ENCODE measurements at regions not wholly inside any gene's neighbourhood (a gene's known extent, or its start where the extent isn't known, plus 50 kb on each side); places are given as distances from the start of the nearest gene placed in this dataset.

DNA sequence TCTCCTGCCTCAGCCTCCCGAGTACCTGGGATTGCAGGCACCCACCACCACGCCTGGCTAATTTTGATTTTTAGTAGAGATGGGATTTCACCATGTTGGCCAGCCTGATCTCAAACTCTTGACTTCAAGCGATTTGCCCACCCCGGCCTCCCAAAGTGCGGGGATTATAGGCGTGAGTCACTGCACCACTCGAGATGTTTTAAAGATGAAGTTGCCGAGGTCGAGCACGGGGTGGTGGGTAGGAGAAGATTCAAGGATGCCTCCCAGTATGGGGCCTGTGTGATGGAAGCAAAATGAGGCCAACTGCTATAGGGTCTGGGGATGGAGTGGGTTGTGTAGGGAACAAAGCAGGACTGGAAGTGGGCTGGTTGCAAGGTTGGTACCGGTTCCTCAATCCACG, 245.2 kb downstream of the MN1 start:
- H3K9me3 ChIP-seq (ENCODE audit: low read depth, low read length, poor library complexity, severe bottlenecking): peaks cover 3% of the 10 kb centered on the region
- H3K36me3 ChIP-seq (ENCODE audit: insufficient read depth, low read length, poor library complexity, severe bottlenecking): no peaks in the 10 kb centered on the region
- no peak for TF ChIP-seq EZH2 (IDR thresholded peaks at IDR 0.05; ENCODE audit: borderline replicate concordance, low read depth, low read length, poor library complexity, severe bottlenecking)
- TF ChIP-seq, protein P1, sequence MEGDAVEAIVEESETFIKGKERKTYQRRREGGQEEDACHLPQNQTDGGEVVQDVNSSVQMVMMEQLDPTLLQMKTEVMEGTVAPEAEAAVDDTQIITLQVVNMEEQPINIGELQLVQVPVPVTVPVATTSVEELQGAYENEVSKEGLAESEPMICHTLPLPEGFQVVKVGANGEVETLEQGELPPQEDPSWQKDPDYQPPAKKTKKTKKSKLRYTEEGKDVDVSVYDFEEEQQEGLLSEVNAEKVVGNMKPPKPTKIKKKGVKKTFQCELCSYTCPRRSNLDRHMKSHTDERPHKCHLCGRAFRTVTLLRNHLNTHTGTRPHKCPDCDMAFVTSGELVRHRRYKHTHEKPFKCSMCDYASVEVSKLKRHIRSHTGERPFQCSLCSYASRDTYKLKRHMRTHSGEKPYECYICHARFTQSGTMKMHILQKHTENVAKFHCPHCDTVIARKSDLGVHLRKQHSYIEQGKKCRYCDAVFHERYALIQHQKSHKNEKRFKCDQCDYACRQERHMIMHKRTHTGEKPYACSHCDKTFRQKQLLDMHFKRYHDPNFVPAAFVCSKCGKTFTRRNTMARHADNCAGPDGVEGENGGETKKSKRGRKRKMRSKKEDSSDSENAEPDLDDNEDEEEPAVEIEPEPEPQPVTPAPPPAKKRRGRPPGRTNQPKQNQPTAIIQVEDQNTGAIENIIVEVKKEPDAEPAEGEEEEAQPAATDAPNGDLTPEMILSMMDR (conservative IDR thresholded peaks at IDR 0.05; ENCODE audit: low read depth, low read length): no peak
- H3K27ac ChIP-seq (ENCODE audit: low read depth, low read length, poor library complexity, severe bottlenecking): no peak overlapping the region
- H3K4me1 ChIP-seq (ENCODE audit: insufficient read depth, low read length, poor library complexity, severe bottlenecking): peaks cover 15% of the 10 kb centered on the region
- intact Hi-C loops (cut with micrococcal nuclease; ENCODE audit: unreplicated experiment): loop anchor here (10.0 kb wide), 1 partner anchor 248 kb away; the partner anchor contains the start of gene MN1
- CTCF ChIA-PET: no interaction called here
- no peaks in the 10 kb centered on the region for H3K27me3 ChIP-seq (replicated peaks; ENCODE audit: insufficient read depth, low read depth, low read length, poor library complexity)
- BruUV-seq (replicated peaks): no TSS peak
- DNase-seq (ENCODE audit: low spot score): no peak
- POLR2A ChIA-PET (ENCODE audit: low non-redundant PET): no interaction called here
- no peak overlapping the region for H3K4me3 ChIP-seq (ENCODE audit: low read depth, low read length, poor library complexity, severe bottlenecking)

DNA sequence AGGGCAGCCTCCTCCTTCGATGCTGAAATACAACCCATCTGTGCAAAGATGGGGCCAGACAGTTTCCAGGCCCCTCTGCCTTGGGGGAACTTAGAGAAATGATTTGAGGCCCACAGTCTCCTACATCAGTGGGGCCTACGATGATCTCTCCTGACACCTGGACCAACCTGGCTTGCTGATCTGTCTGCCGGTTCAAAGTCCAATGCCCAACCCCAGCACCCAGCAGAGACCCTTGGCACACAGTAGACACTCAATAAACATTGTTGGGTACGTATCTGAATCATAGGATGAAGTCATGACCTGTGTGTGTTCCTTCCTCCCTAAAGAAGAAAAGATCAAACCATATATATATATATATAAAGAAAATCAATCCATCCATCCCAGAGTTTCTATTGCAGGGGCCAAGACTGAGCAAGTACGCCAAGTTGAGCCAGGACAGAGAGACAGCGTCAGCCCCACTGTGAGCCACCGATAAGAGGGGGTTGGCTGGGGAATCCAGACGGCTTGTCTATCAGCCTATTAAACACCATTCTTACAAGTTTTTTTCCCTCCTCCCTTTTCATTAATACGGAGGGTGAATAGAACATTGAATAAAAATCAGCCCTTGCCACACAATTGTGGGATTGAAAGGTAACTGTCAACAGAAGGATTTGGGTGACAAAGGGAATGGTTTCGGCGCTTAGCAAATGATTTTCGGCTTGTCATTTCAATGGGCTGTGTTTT, 244.1 kb downstream of the MN1 start:
- CTCF ChIA-PET: no interaction called here
- POLR2A ChIA-PET (ENCODE audit: low non-redundant PET): no interaction called here

DNA sequence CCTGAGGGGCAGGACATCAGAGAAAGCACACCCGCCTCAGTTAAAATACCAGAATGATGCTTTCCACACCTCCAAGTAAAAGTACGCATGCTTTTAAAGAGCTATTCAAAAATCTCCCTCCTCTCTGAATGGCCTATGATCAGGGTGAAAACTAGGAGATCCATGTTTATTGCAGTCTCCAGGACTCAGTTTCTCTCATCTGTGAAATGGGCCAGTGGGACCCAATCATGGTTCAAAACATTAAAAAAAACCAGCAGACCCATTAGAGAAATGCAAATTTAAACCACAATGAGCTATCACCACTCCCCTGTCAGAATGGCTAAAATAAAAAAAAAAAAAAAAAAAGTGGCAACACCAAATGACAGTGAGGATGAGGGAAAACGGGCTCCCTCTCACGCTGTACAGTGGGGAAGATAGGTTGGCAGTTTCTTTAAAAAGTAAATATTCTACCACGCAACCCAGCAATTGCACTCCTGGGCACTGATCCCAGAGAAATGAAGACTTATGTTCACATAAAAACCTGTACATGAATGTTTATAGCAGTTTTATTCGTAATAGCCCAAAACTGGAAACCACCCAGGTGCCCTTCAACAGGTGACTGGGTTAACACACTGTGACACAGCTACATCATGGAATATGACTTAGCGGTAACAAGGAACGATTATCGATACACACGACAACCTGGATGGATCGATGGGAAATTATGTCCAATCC, 242.7 kb downstream of the MN1 start:
- no peaks in the 10 kb centered on the region for H3K36me3 ChIP-seq (ENCODE audit: insufficient read depth, low read length, poor library complexity, severe bottlenecking)
- peaks cover 10% of the 10 kb centered on the region for H3K4me1 ChIP-seq (ENCODE audit: insufficient read depth, low read length, poor library complexity, severe bottlenecking)
- DNase-seq (ENCODE audit: low spot score): no peak
- H3K27me3 ChIP-seq (replicated peaks; ENCODE audit: insufficient read depth, low read depth, low read length, poor library complexity): no peaks in the 10 kb centered on the region
- no peaks in the 10 kb centered on the region for H3K9me3 ChIP-seq (ENCODE audit: low read depth, low read length, poor library complexity, severe bottlenecking)
- POLR2A ChIA-PET (ENCODE audit: low non-redundant PET): interaction anchor here (0.7 kb wide), 1 partner anchor 242 kb away, joined by 3 read pairs; no protein-coding TSS in a partner anchor
- H3K4me3 ChIP-seq (ENCODE audit: low read depth, low read length, poor library complexity, severe bottlenecking): no peak overlapping the region
- CTCF ChIA-PET: no interaction called here
- no peak overlapping the region for H3K27ac ChIP-seq (ENCODE audit: low read depth, low read length, poor library complexity, severe bottlenecking)
- no peak for TF ChIP-seq EZH2 (IDR thresholded peaks at IDR 0.05; ENCODE audit: borderline replicate concordance, low read depth, low read length, poor library complexity, severe bottlenecking)
- TF ChIP-seq, protein P1 (conservative IDR thresholded peaks at IDR 0.05; ENCODE audit: low read depth, low read length): no peak
- intact Hi-C loops (cut with micrococcal nuclease; ENCODE audit: unreplicated experiment): loop anchor here (10.0 kb wide), 1 partner anchor 246 kb away; the partner anchor contains the start of gene MN1
- BruUV-seq (replicated peaks): no TSS peak

More for the DNA sequence above, 244.1 kb downstream of the MN1 start:
- H3K36me3 ChIP-seq (ENCODE audit: insufficient read depth, low read length, poor library complexity, severe bottlenecking): no peaks in the 10 kb centered on the region
- no peak for DNase-seq (ENCODE audit: low spot score)
- H3K27ac ChIP-seq (ENCODE audit: low read depth, low read length, poor library complexity, severe bottlenecking): no peak overlapping the region
- peaks cover 15% of the 10 kb centered on the region for H3K4me1 ChIP-seq (ENCODE audit: insufficient read depth, low read length, poor library complexity, severe bottlenecking)
- TF ChIP-seq EZH2 (IDR thresholded peaks at IDR 0.05; ENCODE audit: borderline replicate concordance, low read depth, low read length, poor library complexity, severe bottlenecking): no peak
- TF ChIP-seq, protein P1 (conservative IDR thresholded peaks at IDR 0.05; ENCODE audit: low read depth, low read length): no peak
- intact Hi-C loops (cut with micrococcal nuclease; ENCODE audit: unreplicated experiment): loop anchor here (10.0 kb wide), 1 partner anchor 247 kb away; the partner anchor contains the start of gene MN1
- no peaks in the 10 kb centered on the region for H3K27me3 ChIP-seq (replicated peaks; ENCODE audit: insufficient read depth, low read depth, low read length, poor library complexity)
- H3K9me3 ChIP-seq (ENCODE audit: low read depth, low read length, poor library complexity, severe bottlenecking): peaks cover 3% of the 10 kb centered on the region
- no TSS peak for BruUV-seq (replicated peaks)
- no peak overlapping the region for H3K4me3 ChIP-seq (ENCODE audit: low read depth, low read length, poor library complexity, severe bottlenecking)

Measured in A673 (cell line).